Fibroblast of pulmonary artery (primary cell): ENCODE measurements at regions not wholly inside any gene's neighbourhood (a gene's known extent, or its start where the extent isn't known, plus 50 kb on each side); places are given as distances from the start of the nearest gene placed in this dataset.

ENCODE experiments used
- DNase-seq: peaks from one replicate; pipeline ENCODE4 v3.0.0-alpha.2; 2010; ENCODE audit warnings: low read depth
- H3K4me3 ChIP-seq: replicated peaks from 2 replicates; pipeline ENCODE4 v1.5.1; 2011; ENCODE audit warnings: low read depth, mild to moderate bottlenecking, control low read depth, low read length, moderate library complexity
- TF ChIP-seq, protein P1 (sequence below): IDR thresholded peaks from 2 replicates; pipeline ENCODE4 v1.5.1; 2011; ENCODE audit warnings: mild to moderate bottlenecking, control low read depth, low read length, inconsistent platforms; ENCODE audit errors: missing control alignments

- TF ChIP-seq, protein P1, sequence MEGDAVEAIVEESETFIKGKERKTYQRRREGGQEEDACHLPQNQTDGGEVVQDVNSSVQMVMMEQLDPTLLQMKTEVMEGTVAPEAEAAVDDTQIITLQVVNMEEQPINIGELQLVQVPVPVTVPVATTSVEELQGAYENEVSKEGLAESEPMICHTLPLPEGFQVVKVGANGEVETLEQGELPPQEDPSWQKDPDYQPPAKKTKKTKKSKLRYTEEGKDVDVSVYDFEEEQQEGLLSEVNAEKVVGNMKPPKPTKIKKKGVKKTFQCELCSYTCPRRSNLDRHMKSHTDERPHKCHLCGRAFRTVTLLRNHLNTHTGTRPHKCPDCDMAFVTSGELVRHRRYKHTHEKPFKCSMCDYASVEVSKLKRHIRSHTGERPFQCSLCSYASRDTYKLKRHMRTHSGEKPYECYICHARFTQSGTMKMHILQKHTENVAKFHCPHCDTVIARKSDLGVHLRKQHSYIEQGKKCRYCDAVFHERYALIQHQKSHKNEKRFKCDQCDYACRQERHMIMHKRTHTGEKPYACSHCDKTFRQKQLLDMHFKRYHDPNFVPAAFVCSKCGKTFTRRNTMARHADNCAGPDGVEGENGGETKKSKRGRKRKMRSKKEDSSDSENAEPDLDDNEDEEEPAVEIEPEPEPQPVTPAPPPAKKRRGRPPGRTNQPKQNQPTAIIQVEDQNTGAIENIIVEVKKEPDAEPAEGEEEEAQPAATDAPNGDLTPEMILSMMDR = no peak
- no peak for DNase-seq
- no peak overlapping the region for H3K4me3 ChIP-seq
Measured at GRCh38 chr16:7113395-7113794, 219.2 kb upstream of the RBFOX1 start.

- H3K4me3 ChIP-seq = no peak overlapping the region
- no peak for DNase-seq
- TF ChIP-seq, protein P1 = no peak
Measured at GRCh38 chr16:7111265-7111664, 221.4 kb upstream of the RBFOX1 start.

DNA sequence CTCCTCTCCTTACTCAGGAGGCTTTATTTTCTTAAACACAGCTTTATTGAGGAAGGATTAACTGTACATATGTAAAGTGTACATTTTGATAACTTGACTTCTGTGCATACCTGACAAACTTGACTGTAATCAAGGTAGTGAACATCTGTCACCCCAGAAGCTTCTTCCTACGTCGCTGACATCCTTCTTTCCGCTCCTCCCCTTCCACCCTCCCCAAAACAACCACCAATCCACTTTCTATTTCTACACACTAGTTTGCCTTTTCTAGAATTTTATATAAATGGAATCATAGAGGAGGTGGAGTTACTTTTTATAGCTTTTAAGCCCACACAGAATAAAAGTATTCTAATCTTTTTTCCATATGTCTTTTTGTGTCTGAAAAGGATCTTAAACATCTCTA lies 225.2 kb upstream of the RBFOX1 start:
- TF ChIP-seq, protein P1 = no peak
- no peak overlapping the region for H3K4me3 ChIP-seq
- DNase-seq = no peak

- TF ChIP-seq, protein P1 = no peak
- H3K4me3 ChIP-seq = no peak overlapping the region
- no peak for DNase-seq
Measured at GRCh38 chr16:7103056-7103455, 229.6 kb upstream of the RBFOX1 start.

- TF ChIP-seq, protein P1 = no peak
- H3K4me3 ChIP-seq = no peak overlapping the region
- no peak for DNase-seq
Measured at GRCh38 chr16:7101054-7101453, 231.6 kb upstream of the RBFOX1 start.

GRCh38 chr16:7097518-7097917 lies 235.1 kb upstream of the RBFOX1 start:
- TF ChIP-seq, protein P1 = no peak
- no peak for DNase-seq
- H3K4me3 ChIP-seq = no peak overlapping the region

DNA sequence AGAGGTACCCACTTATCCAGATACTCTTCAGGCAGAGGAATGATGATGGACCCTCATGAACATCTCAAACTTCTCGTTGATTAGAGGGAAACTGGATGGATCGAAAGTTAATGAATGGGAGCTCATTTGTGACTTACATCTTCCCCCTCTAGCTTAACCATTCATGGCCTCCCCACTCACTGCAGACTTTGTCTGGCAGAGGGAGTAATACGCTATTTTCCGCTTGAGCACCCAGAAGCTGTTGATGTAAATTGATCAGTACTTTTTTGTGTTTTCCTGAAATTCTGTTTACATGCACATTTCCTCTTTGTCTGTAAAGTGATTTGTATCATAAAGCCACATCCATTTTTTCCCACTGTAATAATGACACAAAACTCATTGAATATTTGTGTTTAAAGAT lies 239.1 kb upstream of the RBFOX1 start:
- H3K4me3 ChIP-seq = no peak overlapping the region
- TF ChIP-seq, protein P1 = no peak
- no peak for DNase-seq
